Tongue (tissue), 1 donor: ENCODE measurements at regions not wholly inside any gene's neighbourhood (a gene's known extent, or its start where the extent isn't known, plus 50 kb on each side); places are given as distances from the start of the nearest gene placed in this dataset.

Source experiments
- DNase-seq: peaks from one replicate; pipeline ENCODE4 v3.0.0-alpha.2; 2015

- no peak for DNase-seq
Observed at GRCh38 chr11:42620796-42621195, 691.0 kb upstream of the API5 start.

GRCh38 chr11:42625757-42626665, 685.8 kb upstream of the API5 start:
- no peak for DNase-seq

- peak; percentile 23 for DNase-seq
Observed at GRCh38 chr11:42631220-42631843, 680.5 kb upstream of the API5 start.

- DNase-seq = no peak
Observed at GRCh38 chr11:42646959-42647358, 664.8 kb upstream of the API5 start.

- no peak for DNase-seq
Observed at GRCh38 chr11:42647993-42648392, 663.8 kb upstream of the API5 start.

- DNase-seq = no peak
Observed at GRCh38 chr11:42651621-42652020, 660.2 kb upstream of the API5 start.

- no peak for DNase-seq
Observed at GRCh38 chr11:42657169-42657568, 654.6 kb upstream of the API5 start.

- no peak for DNase-seq
Observed at GRCh38 chr11:42661942-42662341, 649.9 kb upstream of the API5 start.

- no peak for DNase-seq
Observed at GRCh38 chr11:42669248-42669976, 642.4 kb upstream of the API5 start.

GRCh38 chr11:42674436-42674835, 637.4 kb upstream of the API5 start:
- DNase-seq = peak; percentile 5

GRCh38 chr11:42707541-42707940, 604.3 kb upstream of the API5 start:
- DNase-seq = no peak

GRCh38 chr11:42709216-42709615, 602.6 kb upstream of the API5 start:
- DNase-seq = no peak

- DNase-seq = no peak
Observed at GRCh38 chr11:42713279-42713678, 598.5 kb upstream of the API5 start.

GRCh38 chr11:42713753-42714152, 598.0 kb upstream of the API5 start:
- DNase-seq = no peak

- DNase-seq = no peak
Observed at GRCh38 chr11:42720716-42721563, 590.9 kb upstream of the API5 start.

- no peak for DNase-seq
Observed at GRCh38 chr11:42727879-42728278, 583.9 kb upstream of the API5 start.

GRCh38 chr11:42762348-42762747, 549.4 kb upstream of the API5 start:
- DNase-seq = no peak

- no peak for DNase-seq
Observed at GRCh38 chr11:42764936-42765335, 546.9 kb upstream of the API5 start.

- no peak for DNase-seq
Observed at GRCh38 chr11:42768576-42768975, 543.2 kb upstream of the API5 start.

GRCh38 chr11:42770444-42771065, 541.2 kb upstream of the API5 start:
- peak; percentile 56 for DNase-seq

GRCh38 chr11:42772886-42773285, 538.9 kb upstream of the API5 start:
- no peak for DNase-seq

GRCh38 chr11:42773729-42774128, 538.1 kb upstream of the API5 start:
- DNase-seq = no peak
